HG03066 (cell line): ENCODE measurements at regions not wholly inside any gene's neighbourhood (a gene's known extent, or its start where the extent isn't known, plus 50 kb on each side); places are given as distances from the start of the nearest gene placed in this dataset.
"Not testable (repeated sequence)": the region's sequence is repeated elsewhere in the genome, so short reads cannot be mapped to it uniquely, and the experiment has no call there.

Experiments used
- ATAC-seq: cut with Tn5 transposase; IDR thresholded peaks from one replicate; pipeline ENCODE4 v1.9.1; 2021; ENCODE audit warnings: low read depth; ENCODE audit not compliant: unreplicated experiment

GRCh38 chr4:117889978-117890377 lies 144.3 kb upstream of the NDST3 start:
- no peak for ATAC-seq

- no peak for ATAC-seq
Measured at GRCh38 chr4:117893207-117893606, 141.1 kb upstream of the NDST3 start.

- no peak for ATAC-seq
Measured at GRCh38 chr4:117898496-117898895, 135.8 kb upstream of the NDST3 start.

- ATAC-seq = no peak
Measured at GRCh38 chr4:117900832-117901231, 133.5 kb upstream of the NDST3 start.

GRCh38 chr4:117907646-117908045 lies 126.6 kb upstream of the NDST3 start:
- no peak for ATAC-seq

- no peak for ATAC-seq
Measured at GRCh38 chr4:117908306-117909207, 125.7 kb upstream of the NDST3 start.

GRCh38 chr4:117916728-117917127 lies 117.6 kb upstream of the NDST3 start:
- ATAC-seq = no peak

- not testable (repeated sequence) for ATAC-seq
Measured at GRCh38 chr4:117922311-117922710, 112.0 kb upstream of the NDST3 start.

GRCh38 chr4:117927823-117928222 lies 106.5 kb upstream of the NDST3 start:
- ATAC-seq = not testable (repeated sequence)

- no peak for ATAC-seq
Measured at GRCh38 chr4:117941611-117942010, 92.7 kb upstream of the NDST3 start.

GRCh38 chr4:117949621-117950020 lies 84.7 kb upstream of the NDST3 start:
- no peak for ATAC-seq

GRCh38 chr4:117957571-117957970 lies 76.7 kb upstream of the NDST3 start:
- no peak for ATAC-seq

GRCh38 chr4:117965622-117966021 lies 68.7 kb upstream of the NDST3 start:
- ATAC-seq = no peak

GRCh38 chr4:117968606-117969005 lies 65.7 kb upstream of the NDST3 start:
- ATAC-seq = no peak

GRCh38 chr4:117971403-117971802 lies 62.9 kb upstream of the NDST3 start:
- no peak for ATAC-seq

GRCh38 chr4:117983541-117984365 lies 50.5 kb upstream of the NDST3 start:
- no peak for ATAC-seq

- ATAC-seq = no peak
Measured at GRCh38 chr4:117984366-117984680, 50.0 kb upstream of the NDST3 start.
